Spleen (tissue), 3 donors: ENCODE measurements at regions not wholly inside any gene's neighbourhood (a gene's known extent, or its start where the extent isn't known, plus 50 kb on each side); places are given as distances from the start of the nearest gene placed in this dataset.

Source experiments
- POLR2A ChIP-seq, 3 donors: fragments of 450-650 bp; IDR thresholded peaks; one replicate each; pipeline ENCODE4 v1.5.1; 2017; ENCODE audit warnings: antibody characterized with exemption in 3 of 3, mild to moderate bottlenecking in 1 of 3
- POLR2AphosphoS5 ChIP-seq, 3 donors: sonication (generic); formaldehyde crosslinking; IDR thresholded peaks; one replicate each; pipeline ENCODE4 v1.5.1; 2017; ENCODE audit warnings: antibody characterized with exemption in 3 of 3

DNA sequence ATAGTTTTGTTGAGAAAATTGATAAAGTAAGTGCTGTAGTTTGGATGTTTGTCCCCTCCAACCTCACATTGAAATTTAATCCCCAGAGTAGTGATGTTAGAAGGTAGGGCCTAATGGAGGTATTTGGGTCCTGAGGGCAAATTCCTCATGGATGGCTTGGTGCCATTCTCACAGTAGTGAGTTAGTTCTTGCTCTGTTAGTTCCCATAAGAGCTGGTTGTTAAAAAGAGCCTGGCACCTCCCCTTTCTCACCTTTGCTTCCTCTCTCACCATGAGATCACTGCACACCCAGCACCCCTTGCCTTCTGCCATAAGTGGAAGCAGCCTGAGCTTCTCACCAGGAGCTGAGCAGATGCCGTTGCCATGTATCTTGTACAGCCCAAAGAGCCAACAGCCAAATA lies 354.8 kb upstream of the NFIA start:
- TF ChIP-seq POLR2AphosphoS5 (IDR thresholded peaks at IDR 0.05) (no peak), POLR2A (IDR thresholded peaks at IDR 0.05) (no peak)
